Neural progenitor cell (in vitro differentiated cells): ENCODE measurements at regions not wholly inside any gene's neighbourhood (a gene's known extent, or its start where the extent isn't known, plus 50 kb on each side); places are given as distances from the start of the nearest gene placed in this dataset.

Source experiments
- EZH2 ChIP-seq: fragments of 200-600 bp; sonication (generic); IDR thresholded peaks from 2 replicates; pipeline ENCODE4 v1.6.1; 2017; ENCODE audit warnings: antibody characterized with exemption, mild to moderate bottlenecking, moderate library complexity
- TF ChIP-seq, protein P1 (sequence below): fragments of 200-600 bp; sonication (generic); IDR thresholded peaks from 2 replicates; pipeline ENCODE4 v1.5.1; 2017; ENCODE audit warnings: antibody characterized with exemption, mild to moderate bottlenecking

DNA sequence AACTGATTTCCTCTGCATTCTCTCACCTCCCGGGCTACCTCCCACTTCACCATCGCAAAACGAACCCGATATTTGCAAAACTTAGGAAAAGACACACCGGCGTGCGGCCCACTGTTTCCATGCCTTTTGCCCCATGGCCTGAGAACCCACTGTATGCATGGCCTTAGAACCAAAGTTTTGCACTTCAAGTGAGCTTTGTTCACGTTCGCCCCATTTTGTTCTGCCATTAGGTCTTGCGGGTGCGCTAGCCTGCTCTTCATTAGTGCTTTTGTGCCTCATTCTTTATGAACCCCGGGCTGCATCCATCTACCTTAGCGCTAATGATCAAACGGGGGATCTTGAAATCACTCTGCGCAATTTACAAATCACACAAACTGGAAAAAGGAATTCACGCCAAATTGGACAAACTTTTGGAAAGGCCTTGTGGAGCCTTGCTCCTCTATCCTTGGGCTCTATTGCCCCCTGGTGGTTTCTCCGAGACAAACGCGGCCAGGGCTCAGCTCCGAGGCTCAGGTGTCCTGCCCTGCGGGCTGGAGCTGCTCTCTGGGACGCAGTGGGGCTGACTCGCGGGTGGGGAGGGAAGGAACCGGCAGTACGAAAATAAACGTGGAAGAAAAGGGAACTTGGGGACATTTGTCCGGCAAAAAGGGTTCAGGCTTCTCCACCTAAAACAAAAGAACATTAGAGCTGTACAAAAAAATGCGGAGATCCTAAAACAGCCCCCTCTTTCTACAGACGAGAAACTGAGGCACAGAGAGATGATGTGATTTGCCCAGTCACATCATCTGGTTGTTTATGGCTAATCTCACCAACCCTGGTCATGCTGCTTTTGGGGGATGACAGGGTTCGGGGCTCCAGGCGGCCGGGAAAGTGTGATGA, 300.4 kb upstream of the NFE2L3 start:
- TF ChIP-seq, protein P1, sequence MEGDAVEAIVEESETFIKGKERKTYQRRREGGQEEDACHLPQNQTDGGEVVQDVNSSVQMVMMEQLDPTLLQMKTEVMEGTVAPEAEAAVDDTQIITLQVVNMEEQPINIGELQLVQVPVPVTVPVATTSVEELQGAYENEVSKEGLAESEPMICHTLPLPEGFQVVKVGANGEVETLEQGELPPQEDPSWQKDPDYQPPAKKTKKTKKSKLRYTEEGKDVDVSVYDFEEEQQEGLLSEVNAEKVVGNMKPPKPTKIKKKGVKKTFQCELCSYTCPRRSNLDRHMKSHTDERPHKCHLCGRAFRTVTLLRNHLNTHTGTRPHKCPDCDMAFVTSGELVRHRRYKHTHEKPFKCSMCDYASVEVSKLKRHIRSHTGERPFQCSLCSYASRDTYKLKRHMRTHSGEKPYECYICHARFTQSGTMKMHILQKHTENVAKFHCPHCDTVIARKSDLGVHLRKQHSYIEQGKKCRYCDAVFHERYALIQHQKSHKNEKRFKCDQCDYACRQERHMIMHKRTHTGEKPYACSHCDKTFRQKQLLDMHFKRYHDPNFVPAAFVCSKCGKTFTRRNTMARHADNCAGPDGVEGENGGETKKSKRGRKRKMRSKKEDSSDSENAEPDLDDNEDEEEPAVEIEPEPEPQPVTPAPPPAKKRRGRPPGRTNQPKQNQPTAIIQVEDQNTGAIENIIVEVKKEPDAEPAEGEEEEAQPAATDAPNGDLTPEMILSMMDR, result peak; percentile 96
- TF ChIP-seq EZH2, result no peak
